GM21390 (cell line): ENCODE measurements at regions not wholly inside any gene's neighbourhood (a gene's known extent, or its start where the extent isn't known, plus 50 kb on each side); places are given as distances from the start of the nearest gene placed in this dataset.
"Not testable (repeated sequence)": the region's sequence is repeated elsewhere in the genome, so short reads cannot be mapped to it uniquely, and the experiment has no call there.

Experiments used
- ATAC-seq: cut with Tn5 transposase; IDR thresholded peaks from one replicate; pipeline ENCODE4 v1.9.1; 2021; ENCODE audit not compliant: unreplicated experiment

GRCh38 chr1:55448261-55448660, 233.1 kb upstream of the USP24 start:
- no peak for ATAC-seq

GRCh38 chr1:55447488-55447887, 232.3 kb upstream of the USP24 start:
- no peak for ATAC-seq

- ATAC-seq = no peak
Measured at GRCh38 chr1:55446351-55446750, 231.2 kb upstream of the USP24 start.

- peak; percentile 76 for ATAC-seq
Measured at GRCh38 chr1:55445416-55445815, 230.3 kb upstream of the USP24 start.

- no peak for ATAC-seq
Measured at GRCh38 chr1:55444667-55445066, 229.5 kb upstream of the USP24 start.

- no peak for ATAC-seq
Measured at GRCh38 chr1:55443175-55443915, 228.2 kb upstream of the USP24 start.

- no peak for ATAC-seq
Measured at GRCh38 chr1:55441489-55441888, 226.3 kb upstream of the USP24 start.

- no peak for ATAC-seq
Measured at GRCh38 chr1:55437692-55438091, 222.5 kb upstream of the USP24 start.

- not testable (repeated sequence) for ATAC-seq
Measured at GRCh38 chr1:55430720-55431119, 215.6 kb upstream of the USP24 start.

GRCh38 chr1:55430206-55430605, 215.0 kb upstream of the USP24 start:
- not testable (repeated sequence) for ATAC-seq

GRCh38 chr1:55428944-55429931, 214.1 kb upstream of the USP24 start:
- no peak for ATAC-seq

- ATAC-seq = no peak
Measured at GRCh38 chr1:55428231-55428630, 213.1 kb upstream of the USP24 start.

GRCh38 chr1:55427606-55428005, 212.4 kb upstream of the USP24 start:
- no peak for ATAC-seq

- no peak for ATAC-seq
Measured at GRCh38 chr1:55426619-55427018, 211.5 kb upstream of the USP24 start.

- ATAC-seq = no peak
Measured at GRCh38 chr1:55426156-55426555, 211.0 kb upstream of the USP24 start.

- ATAC-seq = no peak
Measured at GRCh38 chr1:55425310-55425930, 210.3 kb upstream of the USP24 start.

GRCh38 chr1:55423376-55423775, 208.2 kb upstream of the USP24 start:
- no peak for ATAC-seq

- ATAC-seq = no peak
Measured at GRCh38 chr1:55420929-55421716, 206.0 kb upstream of the USP24 start.

- no peak for ATAC-seq
Measured at GRCh38 chr1:55420026-55420425, 204.9 kb upstream of the USP24 start.

GRCh38 chr1:55418208-55419000, 203.2 kb upstream of the USP24 start:
- ATAC-seq = no peak
